Stimulated activated CD8-positive, alpha-beta memory T cell treated with anti-CD3 and anti-CD28 coated beads, Interleukin-4, amount 100 ng/mL, for 4 hours (primary cell): ENCODE measurements at regions not wholly inside any gene's neighbourhood (a gene's known extent, or its start where the extent isn't known, plus 50 kb on each side); places are given as distances from the start of the nearest gene placed in this dataset.

ENCODE experiments used
- DNase-seq, 2 donors: peaks; one replicate each; pipeline ENCODE4 v3.0.0-alpha.2; 2020; ENCODE audit warnings: low read depth in 2 of 2, low spot score in 1 of 2

- no peak for DNase-seq
Measured at GRCh38 chr11:113584371-113584770, 109.2 kb upstream of the DRD2 start.

- DNase-seq, result no peak
Measured at GRCh38 chr11:113581713-113582112, 106.5 kb upstream of the DRD2 start.

GRCh38 chr11:113579292-113579940 is 104.2 kb upstream of the DRD2 start:
- no peak for DNase-seq

- DNase-seq, result no peak
Measured at GRCh38 chr11:113578715-113579250, 103.6 kb upstream of the DRD2 start.

- DNase-seq, result no peak
Measured at GRCh38 chr11:113578033-113578380, 102.8 kb upstream of the DRD2 start.

GRCh38 chr11:113577356-113578032 is 102.3 kb upstream of the DRD2 start:
- DNase-seq, result no peak

- DNase-seq, result no peak
Measured at GRCh38 chr11:113574586-113574985, 99.4 kb upstream of the DRD2 start.

GRCh38 chr11:113574171-113574570 is 99.0 kb upstream of the DRD2 start:
- DNase-seq, result no peak

- DNase-seq, result no peak
Measured at GRCh38 chr11:113572136-113572735, 97.0 kb upstream of the DRD2 start.

GRCh38 chr11:113571531-113571930 is 96.3 kb upstream of the DRD2 start:
- no peak for DNase-seq

- DNase-seq, result no peak
Measured at GRCh38 chr11:113570906-113571305, 95.7 kb upstream of the DRD2 start.

GRCh38 chr11:113569391-113569790 is 94.2 kb upstream of the DRD2 start:
- no peak for DNase-seq

GRCh38 chr11:113568566-113568965 is 93.4 kb upstream of the DRD2 start:
- DNase-seq, result no peak

GRCh38 chr11:113567867-113568544 is 92.8 kb upstream of the DRD2 start:
- no peak for DNase-seq

- DNase-seq, result no peak
Measured at GRCh38 chr11:113567097-113567496, 91.9 kb upstream of the DRD2 start.

GRCh38 chr11:113564527-113565130 is 89.4 kb upstream of the DRD2 start:
- no peak for DNase-seq

GRCh38 chr11:113563766-113564526 is 88.7 kb upstream of the DRD2 start:
- no peak for DNase-seq

- no peak for DNase-seq
Measured at GRCh38 chr11:113562981-113563461, 87.8 kb upstream of the DRD2 start.

GRCh38 chr11:113562576-113562975 is 87.4 kb upstream of the DRD2 start:
- no peak for DNase-seq

- no peak for DNase-seq
Measured at GRCh38 chr11:113557926-113558325, 82.7 kb upstream of the DRD2 start.

GRCh38 chr11:113556036-113556435 is 80.8 kb upstream of the DRD2 start:
- no peak for DNase-seq
